Tibial nerve (tissue), 4 donors: ENCODE measurements at regions not wholly inside any gene's neighbourhood (a gene's known extent, or its start where the extent isn't known, plus 50 kb on each side); places are given as distances from the start of the nearest gene placed in this dataset.

ENCODE experiments used
- DNase-seq, 2 donors: peaks; one replicate each; pipeline ENCODE4 v3.0.0-alpha.2; 2019; ENCODE audit warnings: low spot score in 2 of 2
- H3K27ac ChIP-seq, 4 donors: fragments of 200-600 bp; sonication (generic) in 3 of 4; one replicate each; pipeline ENCODE4 v1.5.1; 2017 to 2019; ENCODE audit warnings: mild to moderate bottlenecking in 1 of 4
- H3K27me3 ChIP-seq, 2 donors: fragments of 200-600 bp; sonication (generic) in 1 of 2; one replicate each; pipeline versions ENCODE4 v1.5.1 to v1.6.0; 2017 to 2019
- H3K36me3 ChIP-seq, 3 donors: fragments of 200-600 bp; sonication (generic); one replicate each; pipeline ENCODE4 v1.5.1; 2018 to 2019
- H3K4me1 ChIP-seq, 4 donors: fragments of 200-600 bp; sonication (generic) in 3 of 4; one replicate each; pipeline ENCODE4 v1.5.1; 2017 to 2019
- H3K4me3 ChIP-seq, 4 donors: fragments of 200-600 bp; sonication (generic) in 3 of 4; one replicate each; pipeline ENCODE4 v1.5.1; 2017 to 2019; ENCODE audit warnings: mild to moderate bottlenecking in 1 of 4, moderate library complexity in 1 of 4
- H3K9me3 ChIP-seq, 4 donors: fragments of 200-600 bp; sonication (generic) in 3 of 4; one replicate each; pipeline ENCODE4 v1.5.1; 2017 to 2019
- CTCF ChIP-seq, 5 experiments: fragments of 200-600 bp in 3 of 5; fragments of 450-650 bp in 2 of 5; sonication (generic) in 3 of 5; IDR thresholded peaks; one replicate each; pipeline ENCODE4 v1.5.1; 2016 to 2019; ENCODE audit warnings: antibody characterized with exemption in 5 of 5, mild to moderate bottlenecking in 3 of 5, moderate library complexity in 2 of 5
- EP300 ChIP-seq, 2 donors: sonication (generic); formaldehyde crosslinking; IDR thresholded peaks; one replicate each; pipeline ENCODE4 v1.6.1; 2017; ENCODE audit warnings: antibody characterized with exemption in 2 of 2, mild to moderate bottlenecking in 1 of 2
- POLR2A ChIP-seq, 2 donors: fragments of 450-650 bp; IDR thresholded peaks; one replicate each; pipeline ENCODE4 v1.6.1; 2017; ENCODE audit warnings: antibody characterized with exemption in 2 of 2, mild to moderate bottlenecking in 2 of 2, moderate library complexity in 2 of 2
- WGBS, 2 donors: methylation state at CpG; one replicate each; pipeline ENCODE4 v1.1.5; 2018; 5-methylcytosine and 5-hydroxymethylcytosine counted together

- Histone ChIP-seq H3K36me3 (no peaks in the 10 kb centered on the region), H3K4me3 (no peak overlapping the region), H3K27ac (no peak overlapping the region), H3K4me1 (no peaks in the 10 kb centered on the region), H3K9me3 (no peaks in the 10 kb centered on the region), H3K27me3 (no peaks in the 10 kb centered on the region)
- TF ChIP-seq CTCF (IDR thresholded peaks at IDR 0.05) = no peak
- TF ChIP-seq POLR2A (IDR thresholded peaks at IDR 0.05) = no peak
- TF ChIP-seq EP300 (IDR thresholded peaks at IDR 0.05) = no peak
- WGBS, 2 donors = 83 to 93% methylated on average over 5 to 9 of the region's 10 CpGs
- no peak for DNase-seq
These were observed 131.4 kb upstream of the ID2 start for GRCh38 chr2:8550481-8550880.

- Histone ChIP-seq H3K27me3 (no peaks in the 10 kb centered on the region), H3K36me3 (no peaks in the 10 kb centered on the region), H3K27ac (no peak overlapping the region), H3K4me3 (no peak overlapping the region), H3K4me1 (no peaks in the 10 kb centered on the region), H3K9me3 (no peaks in the 10 kb centered on the region)
- 83 to 86% methylated on average over 14 of the region's 14 CpGs for WGBS, 2 donors
- no peak for TF ChIP-seq EP300 (IDR thresholded peaks at IDR 0.05)
- TF ChIP-seq CTCF (IDR thresholded peaks at IDR 0.05) = no peak
- TF ChIP-seq POLR2A (IDR thresholded peaks at IDR 0.05) = no peak
- DNase-seq = no peak
These were observed 130.8 kb upstream of the ID2 start for GRCh38 chr2:8550937-8551621.

- H3K4me1 ChIP-seq = no peaks in the 10 kb centered on the region
- no peak overlapping the region for H3K27ac ChIP-seq
- 54 to 62% methylated on average over 8 of the region's 8 CpGs for WGBS, 2 donors
- no peak for DNase-seq
- H3K9me3 ChIP-seq = no peaks in the 10 kb centered on the region
- no peak overlapping the region for H3K4me3 ChIP-seq
- TF ChIP-seq EP300 (IDR thresholded peaks at IDR 0.05) (no peak), CTCF (IDR thresholded peaks at IDR 0.05) (no peak)
- H3K27me3 ChIP-seq = no peaks in the 10 kb centered on the region
- H3K36me3 ChIP-seq = no peaks in the 10 kb centered on the region
These were observed 130.2 kb upstream of the ID2 start for GRCh38 chr2:8551622-8552074.

- Histone ChIP-seq H3K4me3 (no peak overlapping the region), H3K4me1 (no peaks in the 10 kb centered on the region), H3K36me3 (no peaks in the 10 kb centered on the region), H3K27me3 (no peaks in the 10 kb centered on the region), H3K27ac (no peak overlapping the region), H3K9me3 (no peaks in the 10 kb centered on the region)
- TF ChIP-seq EP300 (IDR thresholded peaks at IDR 0.05) = no peak
- TF ChIP-seq CTCF (IDR thresholded peaks at IDR 0.05) = no peak
- no peak for TF ChIP-seq POLR2A (IDR thresholded peaks at IDR 0.05)
- no peak for DNase-seq
- 85 to 87% methylated on average over 17 of the region's 17 CpGs for WGBS, 2 donors
These were observed 129.5 kb upstream of the ID2 start for GRCh38 chr2:8552293-8552801.

GRCh38 chr2:8553643-8554042 is 128.2 kb upstream of the ID2 start:
- no peak for DNase-seq
- Histone ChIP-seq H3K4me3 (no peak overlapping the region), H3K9me3 (peaks cover 0 to 9% (median 0%) of the 10 kb centered on the region in 4 donors), H3K36me3 (no peaks in the 10 kb centered on the region), H3K4me1 (no peaks in the 10 kb centered on the region), H3K27me3 (no peaks in the 10 kb centered on the region), H3K27ac (no peak overlapping the region)
- WGBS, 2 donors = 92 to 96% methylated on average over 4 of the region's 4 CpGs
- TF ChIP-seq EP300 (IDR thresholded peaks at IDR 0.05) (no peak), POLR2A (IDR thresholded peaks at IDR 0.05) (no peak), CTCF (IDR thresholded peaks at IDR 0.05) (no peak)
